Ishikawa (cell line): ENCODE measurements at regions not wholly inside any gene's neighbourhood (a gene's known extent, or its start where the extent isn't known, plus 50 kb on each side); places are given as distances from the start of the nearest gene placed in this dataset.

Experiments used
- CEBPB ChIP-seq: IDR thresholded peaks from 2 replicates; pipeline ENCODE4 v1.6.1; 2012
- CREB1 ChIP-seq: IDR thresholded peaks from 2 replicates; pipeline ENCODE4 v1.6.1; 2012; ENCODE audit warnings: low read depth
- EP300 ChIP-seq: IDR thresholded peaks from 2 replicates; pipeline ENCODE4 v1.6.1; 2012; ENCODE audit warnings: borderline replicate concordance
- FOXM1 ChIP-seq: IDR thresholded peaks from 2 replicates; pipeline ENCODE4 v1.6.1; 2012; ENCODE audit warnings: low read depth, borderline replicate concordance
- MAX ChIP-seq: IDR thresholded peaks from 2 replicates; pipeline ENCODE4 v1.6.1; 2012
- NFIC ChIP-seq: IDR thresholded peaks from 2 replicates; pipeline ENCODE4 v1.6.1; 2012
- RAD21 ChIP-seq: IDR thresholded peaks from 2 replicates; pipeline ENCODE4 v1.6.1; 2012; ENCODE audit warnings: low read depth
- TAF1 ChIP-seq: IDR thresholded peaks from 2 replicates; pipeline ENCODE4 v1.6.1; 2012; ENCODE audit warnings: low read depth, mild to moderate bottlenecking
- TCF12 ChIP-seq: IDR thresholded peaks from 2 replicates; pipeline ENCODE4 v1.6.1; 2012; ENCODE audit warnings: low read depth
- YY1 ChIP-seq: IDR thresholded peaks from 2 replicates; pipeline ENCODE4 v1.6.1; 2012; ENCODE audit warnings: low read depth
- ZBTB7A ChIP-seq: IDR thresholded peaks from 2 replicates; pipeline ENCODE4 v1.6.1; 2012; ENCODE audit warnings: low read depth
- TF ChIP-seq, protein P1 (sequence below): IDR thresholded peaks from 2 replicates; pipeline ENCODE4 v1.6.1; 2012; ENCODE audit warnings: low read depth, mild to moderate bottlenecking

GRCh38 chr12:61161961-61162360, 1098.2 kb upstream of the USP15 start:
- TF ChIP-seq RAD21 (no peak), ZBTB7A (no peak), NFIC (no peak), FOXM1 (no peak), CEBPB (no peak), TAF1 (no peak), MAX (no peak), CREB1 (no peak), YY1 (no peak), EP300 (no peak), TCF12 (no peak)
- TF ChIP-seq, protein P1, sequence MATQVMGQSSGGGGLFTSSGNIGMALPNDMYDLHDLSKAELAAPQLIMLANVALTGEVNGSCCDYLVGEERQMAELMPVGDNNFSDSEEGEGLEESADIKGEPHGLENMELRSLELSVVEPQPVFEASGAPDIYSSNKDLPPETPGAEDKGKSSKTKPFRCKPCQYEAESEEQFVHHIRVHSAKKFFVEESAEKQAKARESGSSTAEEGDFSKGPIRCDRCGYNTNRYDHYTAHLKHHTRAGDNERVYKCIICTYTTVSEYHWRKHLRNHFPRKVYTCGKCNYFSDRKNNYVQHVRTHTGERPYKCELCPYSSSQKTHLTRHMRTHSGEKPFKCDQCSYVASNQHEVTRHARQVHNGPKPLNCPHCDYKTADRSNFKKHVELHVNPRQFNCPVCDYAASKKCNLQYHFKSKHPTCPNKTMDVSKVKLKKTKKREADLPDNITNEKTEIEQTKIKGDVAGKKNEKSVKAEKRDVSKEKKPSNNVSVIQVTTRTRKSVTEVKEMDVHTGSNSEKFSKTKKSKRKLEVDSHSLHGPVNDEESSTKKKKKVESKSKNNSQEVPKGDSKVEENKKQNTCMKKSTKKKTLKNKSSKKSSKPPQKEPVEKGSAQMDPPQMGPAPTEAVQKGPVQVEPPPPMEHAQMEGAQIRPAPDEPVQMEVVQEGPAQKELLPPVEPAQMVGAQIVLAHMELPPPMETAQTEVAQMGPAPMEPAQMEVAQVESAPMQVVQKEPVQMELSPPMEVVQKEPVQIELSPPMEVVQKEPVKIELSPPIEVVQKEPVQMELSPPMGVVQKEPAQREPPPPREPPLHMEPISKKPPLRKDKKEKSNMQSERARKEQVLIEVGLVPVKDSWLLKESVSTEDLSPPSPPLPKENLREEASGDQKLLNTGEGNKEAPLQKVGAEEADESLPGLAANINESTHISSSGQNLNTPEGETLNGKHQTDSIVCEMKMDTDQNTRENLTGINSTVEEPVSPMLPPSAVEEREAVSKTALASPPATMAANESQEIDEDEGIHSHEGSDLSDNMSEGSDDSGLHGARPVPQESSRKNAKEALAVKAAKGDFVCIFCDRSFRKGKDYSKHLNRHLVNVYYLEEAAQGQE = no peak
